Fibroblast of lung (primary cell): ENCODE measurements at regions not wholly inside any gene's neighbourhood (a gene's known extent, or its start where the extent isn't known, plus 50 kb on each side); places are given as distances from the start of the nearest gene placed in this dataset.

Experiments used
- DNase-seq, 2 donors: peaks; one replicate each; pipeline versions ENCODE4 v3.0.0 to v3.0.0-alpha.2; 2010; ENCODE audit warnings: low read depth in 2 of 2
- H2AFZ ChIP-seq: 2 replicates; pipeline ENCODE4 v1.5.1; 2012; ENCODE audit warnings: low read length, control low read depth, inconsistent platforms
- H3K27ac ChIP-seq: 2 replicates; pipeline ENCODE4 v1.5.1; 2011; ENCODE audit warnings: low read length, control low read depth; ENCODE audit not compliant: insufficient read depth
- H3K27me3 ChIP-seq: 2 replicates; pipeline ENCODE4 v1.5.1; 2011; ENCODE audit warnings: mild to moderate bottlenecking, low read length; ENCODE audit not compliant: control insufficient read depth, insufficient read depth
- H3K36me3 ChIP-seq: 2 replicates; pipeline ENCODE4 v1.5.1; 2011; ENCODE audit warnings: low read length; ENCODE audit not compliant: control insufficient read depth, insufficient read depth
- H3K4me1 ChIP-seq: 2 replicates; pipeline ENCODE4 v1.5.1; 2011; ENCODE audit warnings: low read length; ENCODE audit not compliant: control insufficient read depth, insufficient read depth; ENCODE audit errors: extremely low read depth
- H3K4me2 ChIP-seq: 2 replicates; pipeline ENCODE4 v1.5.1; 2011; ENCODE audit warnings: low read length, control low read depth; ENCODE audit not compliant: insufficient read depth; ENCODE audit errors: extremely low read depth
- H3K4me3 ChIP-seq, 4 experiments: fragments of 200-600 bp in 1 of 4; sonication (generic) in 1 of 4; replicated peaks in 1 of 4; 2 replicates each; pipeline ENCODE4 v1.5.1; 2011 to 2016; ENCODE audit warnings: low read length in 4 of 4, low read depth in 3 of 4, mild to moderate bottlenecking in 3 of 4, control low read depth in 2 of 4, inconsistent platforms in 1 of 4, mixed read lengths in 1 of 4; ENCODE audit not compliant: insufficient read depth in 1 of 4; ENCODE audit errors: control extremely low read depth in 1 of 4
- H3K79me2 ChIP-seq: 2 replicates; pipeline ENCODE4 v1.5.1; 2012; ENCODE audit warnings: mild to moderate bottlenecking, low read length, inconsistent platforms; ENCODE audit not compliant: control insufficient read depth, insufficient read depth
- H3K9ac ChIP-seq: 2 replicates; pipeline ENCODE4 v1.5.1; 2011; ENCODE audit warnings: mild to moderate bottlenecking, low read length, control low read depth; ENCODE audit not compliant: insufficient read depth
- H3K9me3 ChIP-seq: 2 replicates; pipeline ENCODE4 v1.5.1; 2012; ENCODE audit warnings: low read depth, low read length; ENCODE audit not compliant: control insufficient read depth, insufficient read depth
- H4K20me1 ChIP-seq: 2 replicates; pipeline ENCODE4 v1.5.1; 2011; ENCODE audit warnings: low read length; ENCODE audit not compliant: control insufficient read depth, insufficient read depth; ENCODE audit errors: extremely low read depth
- EZH2 ChIP-seq: IDR thresholded peaks from 2 replicates; pipeline ENCODE4 v1.5.1; 2012; ENCODE audit warnings: low read length, control low read depth, mild to moderate bottlenecking; ENCODE audit errors: missing control alignments
- TF ChIP-seq, protein P1 (sequence below), 2 donors: IDR thresholded peaks in 1 of 2; conservative IDR thresholded peaks in 1 of 2; 1 replicate in 1 of 2; 2 replicates in 1 of 2; pipeline ENCODE4 v1.5.1; 2011 to 2012; ENCODE audit warnings: low read length in 2 of 2, control low read depth in 1 of 2, inconsistent platforms in 1 of 2, low read depth in 1 of 2, mild to moderate bottlenecking in 1 of 2

DNA sequence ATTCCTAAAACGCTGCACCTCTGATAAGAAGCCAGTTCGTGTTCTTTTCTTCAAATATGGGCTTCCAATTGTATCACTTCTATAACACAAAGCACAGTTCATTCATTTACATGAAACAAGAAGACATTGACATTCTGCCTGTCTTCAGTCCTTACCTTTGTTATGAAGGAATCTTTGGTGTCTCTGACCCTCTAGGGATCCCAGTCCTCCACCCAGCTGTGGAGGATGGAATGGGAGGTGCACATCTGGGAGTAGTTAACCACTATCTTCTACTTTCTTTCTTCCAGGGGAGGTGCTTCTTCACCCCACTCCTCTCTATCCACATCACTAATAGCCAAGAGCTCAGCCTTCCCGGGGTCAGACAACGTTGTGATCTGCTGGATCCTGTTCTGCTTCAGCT is 233.4 kb downstream of the CDC5L start:
- no peak overlapping the region for H3K27ac ChIP-seq
- H3K36me3 ChIP-seq: no peaks in the 10 kb centered on the region
- no peaks in the 10 kb centered on the region for H3K79me2 ChIP-seq
- no peak overlapping the region for H2AFZ ChIP-seq
- no peak overlapping the region for H3K4me2 ChIP-seq
- H3K27me3 ChIP-seq: peaks cover under 1% of the 10 kb centered on the region
- H3K4me1 ChIP-seq: no peaks in the 10 kb centered on the region
- no peak overlapping the region for H3K4me3 ChIP-seq
- TF ChIP-seq EZH2: no peak
- H4K20me1 ChIP-seq: no peaks in the 10 kb centered on the region
- DNase-seq: no peak
- H3K9me3 ChIP-seq: no peaks in the 10 kb centered on the region
- no peak overlapping the region for H3K9ac ChIP-seq

GRCh38 chr6:44621846-44622245 is 234.3 kb downstream of the CDC5L start:
- no peak for TF ChIP-seq EZH2
- TF ChIP-seq, protein P1, sequence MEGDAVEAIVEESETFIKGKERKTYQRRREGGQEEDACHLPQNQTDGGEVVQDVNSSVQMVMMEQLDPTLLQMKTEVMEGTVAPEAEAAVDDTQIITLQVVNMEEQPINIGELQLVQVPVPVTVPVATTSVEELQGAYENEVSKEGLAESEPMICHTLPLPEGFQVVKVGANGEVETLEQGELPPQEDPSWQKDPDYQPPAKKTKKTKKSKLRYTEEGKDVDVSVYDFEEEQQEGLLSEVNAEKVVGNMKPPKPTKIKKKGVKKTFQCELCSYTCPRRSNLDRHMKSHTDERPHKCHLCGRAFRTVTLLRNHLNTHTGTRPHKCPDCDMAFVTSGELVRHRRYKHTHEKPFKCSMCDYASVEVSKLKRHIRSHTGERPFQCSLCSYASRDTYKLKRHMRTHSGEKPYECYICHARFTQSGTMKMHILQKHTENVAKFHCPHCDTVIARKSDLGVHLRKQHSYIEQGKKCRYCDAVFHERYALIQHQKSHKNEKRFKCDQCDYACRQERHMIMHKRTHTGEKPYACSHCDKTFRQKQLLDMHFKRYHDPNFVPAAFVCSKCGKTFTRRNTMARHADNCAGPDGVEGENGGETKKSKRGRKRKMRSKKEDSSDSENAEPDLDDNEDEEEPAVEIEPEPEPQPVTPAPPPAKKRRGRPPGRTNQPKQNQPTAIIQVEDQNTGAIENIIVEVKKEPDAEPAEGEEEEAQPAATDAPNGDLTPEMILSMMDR (conservative IDR thresholded peaks at IDR 0.05 in 1 of 2, IDR thresholded peaks at IDR 0.05 in 1 of 2; ENCODE audit: low read depth in 1 of 2, low read length in 2 of 2): no peak
- no peak overlapping the region for H3K9ac ChIP-seq
- no peak overlapping the region for H3K4me3 ChIP-seq
- no peak overlapping the region for H3K27ac ChIP-seq
- H2AFZ ChIP-seq: no peak overlapping the region
- no peak overlapping the region for H3K4me2 ChIP-seq
- no peaks in the 10 kb centered on the region for H3K36me3 ChIP-seq
- H3K4me1 ChIP-seq: no peaks in the 10 kb centered on the region
- DNase-seq: peak in 1 of 2 donors; percentile 18
- no peaks in the 10 kb centered on the region for H4K20me1 ChIP-seq
- H3K79me2 ChIP-seq: no peaks in the 10 kb centered on the region
- peaks cover 2% of the 10 kb centered on the region for H3K27me3 ChIP-seq
- no peaks in the 10 kb centered on the region for H3K9me3 ChIP-seq

- Histone ChIP-seq H3K27me3 (peaks cover 2% of the 10 kb centered on the region), H3K9me3 (no peaks in the 10 kb centered on the region), H2AFZ (no peak overlapping the region), H3K4me1 (no peaks in the 10 kb centered on the region), H3K27ac (no peak overlapping the region), H4K20me1 (no peaks in the 10 kb centered on the region), H3K79me2 (no peaks in the 10 kb centered on the region), H3K4me2 (no peak overlapping the region), H3K36me3 (no peaks in the 10 kb centered on the region), H3K9ac (no peak overlapping the region), H3K4me3 (no peak overlapping the region)
- TF ChIP-seq EZH2: no peak
- TF ChIP-seq, protein P1 (conservative IDR thresholded peaks at IDR 0.05 in 1 of 2, IDR thresholded peaks at IDR 0.05 in 1 of 2; ENCODE audit: low read depth in 1 of 2, low read length in 2 of 2): no peak
- no peak for DNase-seq
Observed at GRCh38 chr6:44622555-44622954, 235.0 kb downstream of the CDC5L start.
